ENCODE measurements at regions not wholly inside any gene's neighbourhood (a gene's known extent, or its start where the extent isn't known, plus 50 kb on each side); places are given as distances from the start of the nearest gene placed in this dataset.

GRCh38 chr21:16969636-16970035 lies 543.2 kb upstream of the CXADR start:
- Histone ChIP-seq H3K27me3 (no peaks in the 10 kb centered on the region), H3K27ac (no peak overlapping the region), H3K36me3 (no peaks in the 10 kb centered on the region), H3K4me3 (no peak overlapping the region), H3K4me1 (peaks cover 0 to 10% of the 10 kb centered on the region in 2 donors), H3K9me3 (peaks cover 0 to 14% of the 10 kb centered on the region in 2 donors)
- no peak for DNase-seq (ENCODE audit: low spot score)
- TF ChIP-seq CTCF (IDR thresholded peaks at IDR 0.05): no peak

GRCh38 chr21:16974060-16974459 lies 538.8 kb upstream of the CXADR start:
- Histone ChIP-seq H3K4me1 (peaks cover 0 to 1% of the 10 kb centered on the region in 2 donors), H3K9me3 (no peaks in the 10 kb centered on the region), H3K4me3 (no peak overlapping the region), H3K36me3 (no peaks in the 10 kb centered on the region), H3K27me3 (no peaks in the 10 kb centered on the region), H3K27ac (no peak overlapping the region)
- TF ChIP-seq CTCF (IDR thresholded peaks at IDR 0.05): no peak
- no peak for DNase-seq (ENCODE audit: low spot score)

GRCh38 chr21:16976193-16976592 lies 536.6 kb upstream of the CXADR start:
- Histone ChIP-seq H3K4me1 (no peaks in the 10 kb centered on the region), H3K36me3 (no peaks in the 10 kb centered on the region), H3K4me3 (no peak overlapping the region), H3K27me3 (no peaks in the 10 kb centered on the region), H3K9me3 (no peaks in the 10 kb centered on the region), H3K27ac (no peak overlapping the region)
- DNase-seq (ENCODE audit: low spot score): no peak
- TF ChIP-seq CTCF (IDR thresholded peaks at IDR 0.05): no peak

GRCh38 chr21:16978309-16978895 lies 534.4 kb upstream of the CXADR start:
- Histone ChIP-seq H3K27me3 (no peaks in the 10 kb centered on the region), H3K27ac (no peak overlapping the region), H3K4me3 (no peak overlapping the region), H3K36me3 (no peaks in the 10 kb centered on the region), H3K4me1 (no peaks in the 10 kb centered on the region), H3K9me3 (no peaks in the 10 kb centered on the region)
- TF ChIP-seq CTCF (IDR thresholded peaks at IDR 0.05): no peak
- DNase-seq (ENCODE audit: low spot score): no peak

GRCh38 chr21:16979574-16979973 lies 533.3 kb upstream of the CXADR start:
- no peak for TF ChIP-seq CTCF (IDR thresholded peaks at IDR 0.05)
- no peak overlapping the region for H3K4me3 ChIP-seq

GRCh38 chr21:16983420-16983819 lies 529.4 kb upstream of the CXADR start:
- DNase-seq (ENCODE audit: low spot score): no peak
- Histone ChIP-seq H3K36me3 (no peaks in the 10 kb centered on the region), H3K9me3 (no peaks in the 10 kb centered on the region), H3K4me3 (no peak overlapping the region), H3K4me1 (no peaks in the 10 kb centered on the region), H3K27me3 (no peaks in the 10 kb centered on the region), H3K27ac (no peak overlapping the region)
- TF ChIP-seq CTCF (IDR thresholded peaks at IDR 0.05): no peak

More at GRCh38 chr21:16979574-16979973, 533.3 kb upstream of the CXADR start:
- no peaks in the 10 kb centered on the region for H3K27me3 ChIP-seq
- no peaks in the 10 kb centered on the region for H3K4me1 ChIP-seq
- no peak for DNase-seq (ENCODE audit: low spot score)
- H3K9me3 ChIP-seq: no peaks in the 10 kb centered on the region
- no peak overlapping the region for H3K27ac ChIP-seq
- no peaks in the 10 kb centered on the region for H3K36me3 ChIP-seq
